GM21381 (cell line): ENCODE measurements at regions not wholly inside any gene's neighbourhood (a gene's known extent, or its start where the extent isn't known, plus 50 kb on each side); places are given as distances from the start of the nearest gene placed in this dataset.
"Not testable (repeated sequence)": the region's sequence is repeated elsewhere in the genome, so short reads cannot be mapped to it uniquely, and the experiment has no call there.

ENCODE experiments used
- ATAC-seq: cut with Tn5 transposase; IDR thresholded peaks from one replicate; pipeline ENCODE4 v1.9.1; 2021; ENCODE audit warnings: mild to moderate bottlenecking, moderate library complexity; ENCODE audit not compliant: unreplicated experiment

- no peak for ATAC-seq
Observed at GRCh38 chr15:26129852-26130251, 266.7 kb upstream of the ATP10A start.

- no peak for ATAC-seq
Observed at GRCh38 chr15:26128611-26129140, 265.5 kb upstream of the ATP10A start.

- ATAC-seq, result no peak
Observed at GRCh38 chr15:26126819-26127387, 263.8 kb upstream of the ATP10A start.

DNA sequence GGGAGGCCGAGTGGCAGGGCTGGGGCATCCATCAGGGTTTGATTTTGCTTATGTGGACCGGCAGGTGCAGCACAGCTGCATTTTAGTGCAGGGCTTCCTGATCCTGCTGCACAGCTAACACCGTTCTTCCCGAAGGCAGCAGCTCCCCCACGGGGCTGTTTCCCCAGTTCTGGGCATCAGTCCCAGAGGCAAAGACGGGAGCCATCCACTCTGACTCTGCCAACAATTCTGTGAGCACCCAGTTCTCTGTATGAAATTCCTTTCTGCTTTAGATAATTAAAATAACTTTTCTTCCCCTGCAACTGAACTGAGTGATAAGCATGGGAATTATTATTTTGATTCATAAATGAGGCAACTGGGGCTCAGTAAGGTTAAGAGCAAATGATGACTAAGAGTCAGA is 262.9 kb upstream of the ATP10A start:
- ATAC-seq, result no peak

- no peak for ATAC-seq
Observed at GRCh38 chr15:26125664-26126063, 262.5 kb upstream of the ATP10A start.

DNA sequence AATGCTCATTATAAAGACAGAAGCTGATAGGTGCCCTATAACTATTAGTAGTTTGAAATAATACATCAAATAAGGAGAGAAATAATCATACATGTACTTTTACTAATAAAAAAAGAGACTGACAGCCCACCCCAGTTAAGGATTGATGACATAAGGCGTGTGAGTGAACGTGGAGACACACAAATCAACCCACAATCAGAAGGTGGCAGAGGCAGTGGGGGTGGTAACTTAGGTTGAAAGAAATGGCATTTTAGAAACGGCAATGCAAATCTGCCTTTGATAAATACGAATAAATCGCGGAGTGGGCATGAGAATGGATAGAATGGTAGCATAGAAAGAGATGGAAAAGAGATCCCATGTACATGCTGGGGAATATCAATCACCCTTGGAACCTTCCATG is 256.2 kb upstream of the ATP10A start:
- ATAC-seq, result no peak

GRCh38 chr15:26115229-26115943 is 252.3 kb upstream of the ATP10A start:
- no peak for ATAC-seq

DNA sequence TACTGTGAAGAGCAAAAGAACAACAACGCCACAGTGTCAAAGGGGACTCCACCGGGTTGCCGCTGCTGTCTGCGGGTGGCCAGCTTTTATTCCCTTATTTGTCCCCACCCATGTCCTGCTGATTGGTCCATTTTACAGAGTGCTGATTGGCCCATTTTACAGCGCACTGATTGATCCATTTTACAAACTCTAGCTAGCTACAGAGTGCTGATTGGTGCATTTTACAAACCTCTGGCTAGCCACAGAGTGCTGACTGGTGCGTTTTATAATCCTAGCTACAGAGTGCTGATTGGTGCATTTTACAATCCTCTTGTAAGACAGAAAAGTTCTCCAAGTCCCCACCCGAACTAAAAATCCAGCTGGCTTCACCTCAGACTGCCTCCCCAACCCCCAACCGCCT is 251.0 kb upstream of the ATP10A start:
- ATAC-seq, result not testable (repeated sequence)

- no peak for ATAC-seq
Observed at GRCh38 chr15:26113296-26113695, 250.2 kb upstream of the ATP10A start.

GRCh38 chr15:26109203-26109602 is 246.1 kb upstream of the ATP10A start:
- ATAC-seq, result no peak

GRCh38 chr15:26106556-26106955 is 243.4 kb upstream of the ATP10A start:
- ATAC-seq, result no peak

DNA sequence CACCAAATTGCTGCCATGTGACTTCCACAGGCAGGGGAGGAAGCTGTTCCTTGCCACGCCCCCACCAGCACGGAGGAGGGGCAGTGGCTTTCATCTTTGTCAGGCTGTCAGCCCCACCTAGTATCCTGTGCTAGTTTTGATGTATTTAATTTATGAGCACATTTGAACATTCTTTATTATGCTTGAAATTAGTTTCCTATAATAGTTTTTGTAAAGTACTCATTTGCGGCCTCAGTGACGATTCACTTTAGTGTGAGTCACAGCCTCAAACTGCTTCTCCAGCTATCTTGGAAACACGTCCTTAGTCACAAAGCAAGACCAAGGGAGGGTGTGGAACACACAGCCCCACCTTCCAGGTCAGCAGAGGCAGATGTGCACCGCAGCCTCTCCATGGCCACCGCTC is 239.9 kb upstream of the ATP10A start:
- no peak for ATAC-seq

GRCh38 chr15:26102365-26102764 is 239.2 kb upstream of the ATP10A start:
- ATAC-seq, result no peak

GRCh38 chr15:26101443-26101842 is 238.3 kb upstream of the ATP10A start:
- ATAC-seq, result no peak

DNA sequence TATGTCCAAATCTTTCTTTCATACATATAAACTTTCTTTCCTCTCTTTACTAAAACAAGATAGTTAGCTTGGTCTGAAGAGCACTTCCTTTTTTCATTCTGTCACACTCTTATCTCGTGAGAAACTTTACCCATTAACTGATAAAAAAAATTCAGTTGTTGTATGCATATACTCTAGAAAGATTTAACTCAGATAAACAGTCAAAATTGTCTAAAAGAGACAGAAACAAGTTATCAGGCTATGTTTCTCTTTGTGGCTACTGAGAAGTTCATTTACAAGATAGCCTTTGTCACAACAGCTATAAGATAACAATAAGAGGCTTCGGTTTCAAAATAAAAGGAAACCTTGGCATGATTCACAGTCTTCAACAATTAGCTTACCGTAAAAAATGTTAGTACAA is 235.7 kb upstream of the ATP10A start:
- no peak for ATAC-seq

DNA sequence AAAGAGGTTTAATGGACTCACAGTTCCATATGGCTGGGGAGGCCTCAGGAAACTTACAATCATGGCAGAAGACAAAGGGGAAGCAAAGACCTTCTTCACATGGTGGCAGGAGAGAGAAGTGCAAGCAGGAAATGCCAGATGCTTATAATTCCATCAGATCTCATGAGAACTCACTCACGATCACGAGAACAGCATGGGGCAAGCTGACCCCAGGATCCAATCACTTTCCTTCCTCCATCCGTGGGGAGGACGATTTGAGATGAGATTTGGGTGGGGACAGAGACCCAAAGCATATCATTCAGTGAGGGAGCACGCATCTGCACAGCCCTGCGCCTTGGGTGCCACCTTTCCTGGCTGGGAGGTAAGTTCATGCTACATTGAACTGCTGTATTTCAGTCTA is 234.1 kb upstream of the ATP10A start:
- no peak for ATAC-seq

GRCh38 chr15:26096581-26096980 is 233.5 kb upstream of the ATP10A start:
- no peak for ATAC-seq

- no peak for ATAC-seq
Observed at GRCh38 chr15:26095710-26096330, 232.7 kb upstream of the ATP10A start.

GRCh38 chr15:26091184-26091583 is 228.1 kb upstream of the ATP10A start:
- ATAC-seq, result no peak

GRCh38 chr15:26087881-26088280 is 224.8 kb upstream of the ATP10A start:
- ATAC-seq, result no peak

- ATAC-seq, result no peak
Observed at GRCh38 chr15:26087395-26087794, 224.3 kb upstream of the ATP10A start.

DNA sequence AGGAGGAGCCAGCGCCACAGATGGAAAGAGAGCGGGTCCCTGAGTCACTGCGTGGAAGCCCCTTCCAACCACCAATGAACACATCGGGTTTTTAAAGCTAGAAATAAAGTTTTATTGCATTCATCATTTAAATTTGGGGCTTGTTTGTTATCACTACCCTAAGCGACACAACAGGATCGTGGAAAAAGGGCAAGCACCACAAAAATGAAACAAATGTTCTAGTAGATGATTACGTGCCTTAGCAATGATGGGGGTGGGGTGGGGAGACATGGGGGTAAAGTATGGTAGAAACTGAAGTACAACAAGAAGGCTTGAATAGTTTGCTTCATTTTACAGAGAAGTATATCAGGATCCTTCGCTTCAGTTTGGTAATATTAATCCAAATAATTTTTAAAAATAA is 221.6 kb upstream of the ATP10A start:
- no peak for ATAC-seq
